Neuronal stem cell (in vitro differentiated cells): ENCODE measurements at regions not wholly inside any gene's neighbourhood (a gene's known extent, or its start where the extent isn't known, plus 50 kb on each side); places are given as distances from the start of the nearest gene placed in this dataset.

ENCODE experiments used
- DNase-seq: peaks from one replicate; pipeline ENCODE4 v3.0.0-alpha.2; 2013; ENCODE audit warnings: low spot score
- H2AFZ ChIP-seq: one replicate; pipeline ENCODE4 v1.6.1; 2013; ENCODE audit warnings: mild to moderate bottlenecking, low read length, inconsistent platforms
- H2AK5ac ChIP-seq: 2 replicates; pipeline ENCODE4 v1.6.1; 2013; ENCODE audit warnings: low read depth, mild to moderate bottlenecking, inconsistent platforms, low read length, moderate library complexity, mixed read lengths
- H2BK120ac ChIP-seq: 2 replicates; pipeline ENCODE4 v1.6.1; 2013; ENCODE audit warnings: low read depth, mild to moderate bottlenecking, inconsistent platforms, low read length, moderate library complexity, mixed read lengths
- H2BK12ac ChIP-seq: one replicate; pipeline ENCODE4 v1.6.1; 2013; ENCODE audit warnings: low read length, inconsistent platforms
- H2BK15ac ChIP-seq: 2 replicates; pipeline ENCODE4 v1.6.1; 2013; ENCODE audit warnings: mild to moderate bottlenecking, low read length, inconsistent platforms, mixed read lengths
- H2BK5ac ChIP-seq: one replicate; pipeline ENCODE4 v1.6.1; 2013; ENCODE audit warnings: inconsistent platforms, mild to moderate bottlenecking, low read length, moderate library complexity
- H3K14ac ChIP-seq: one replicate; pipeline ENCODE4 v1.6.1; 2013; ENCODE audit warnings: low read length, inconsistent platforms
- H3K18ac ChIP-seq: 2 replicates; pipeline ENCODE4 v1.6.1; 2013; ENCODE audit warnings: low read length, inconsistent platforms
- H3K23ac ChIP-seq: 2 replicates; pipeline ENCODE4 v1.6.1; 2013; ENCODE audit warnings: low read depth, mild to moderate bottlenecking, mixed read lengths, low read length, inconsistent platforms; ENCODE audit not compliant: poor library complexity
- H3K27ac ChIP-seq: replicated peaks from 3 replicates; pipeline ENCODE4 v1.5.1; 2013; ENCODE audit warnings: low read length, inconsistent platforms
- H3K27me3 ChIP-seq, 3 experiments: 2 replicates each; pipeline ENCODE4 v1.6.1; 2013; ENCODE audit warnings: low read length in 3 of 3, mild to moderate bottlenecking in 2 of 3, inconsistent platforms in 1 of 3, low read depth in 1 of 3, mixed read lengths in 1 of 3, moderate library complexity in 1 of 3; ENCODE audit not compliant: control insufficient read depth in 3 of 3, insufficient read depth in 3 of 3
- H3K36me3 ChIP-seq, 2 donors: replicated peaks in 1 of 2; 2 replicates each; pipeline ENCODE4 v1.6.1; 2013; ENCODE audit warnings: low read length in 2 of 2; ENCODE audit not compliant: control insufficient read depth in 2 of 2, insufficient read depth in 2 of 2
- H3K4ac ChIP-seq: 2 replicates; pipeline ENCODE4 v1.6.1; 2013; ENCODE audit warnings: inconsistent platforms, mild to moderate bottlenecking, low read length, moderate library complexity
- H3K4me1 ChIP-seq, 2 donors: 1 replicate in 1 of 2; 2 replicates in 1 of 2; pipeline ENCODE4 v1.6.1; 2013; ENCODE audit warnings: low read length in 2 of 2, low read depth in 1 of 2; ENCODE audit not compliant: control insufficient read depth in 2 of 2, insufficient read depth in 1 of 2
- H3K4me2 ChIP-seq: one replicate; pipeline ENCODE4 v1.6.1; 2013; ENCODE audit warnings: mild to moderate bottlenecking, low read length, inconsistent platforms; ENCODE audit not compliant: insufficient read depth, poor library complexity, severe bottlenecking
- H3K4me3 ChIP-seq, 2 donors: 2 replicates each; pipeline ENCODE4 v1.5.1; 2013; ENCODE audit warnings: low read length in 2 of 2, mild to moderate bottlenecking in 2 of 2, inconsistent platforms in 1 of 2, moderate library complexity in 1 of 2
- H3K79me1 ChIP-seq: one replicate; pipeline ENCODE4 v1.6.1; 2013; ENCODE audit warnings: low read depth, mild to moderate bottlenecking, inconsistent platforms, low read length, moderate library complexity
- H3K9ac ChIP-seq: one replicate; pipeline ENCODE4 v1.6.1; 2013; ENCODE audit warnings: mild to moderate bottlenecking, low read depth, low read length, inconsistent platforms; ENCODE audit not compliant: poor library complexity
- H3K9me3 ChIP-seq, 2 donors: replicated peaks in 1 of 2; 2 replicates each; pipeline versions ENCODE3 to v1.6.1; 2013; ENCODE audit warnings: low read length in 2 of 2, mild to moderate bottlenecking in 2 of 2, inconsistent platforms in 1 of 2, low read depth in 1 of 2, mixed read lengths in 1 of 2, moderate library complexity in 1 of 2; ENCODE audit not compliant: control insufficient read depth in 2 of 2, insufficient read depth in 1 of 2
- H4K8ac ChIP-seq: one replicate; pipeline ENCODE4 v1.6.1; 2013; ENCODE audit warnings: low read depth, mild to moderate bottlenecking, inconsistent platforms, low read length, moderate library complexity
- H4K91ac ChIP-seq: one replicate; pipeline ENCODE4 v1.6.1; 2013; ENCODE audit warnings: low read length, low read depth, mild to moderate bottlenecking, inconsistent platforms; ENCODE audit not compliant: poor library complexity
- WGBS, 2 donors: extraction: QIAGEN DNeasy Blood & Tissue Kit; methylation state at CpG; one replicate each; pipeline ENCODE4 v1.1.7; 2013; ENCODE audit warnings: missing lambda C conversion rate in 2 of 2, mixed read lengths in 1 of 2; ENCODE audit not compliant: insufficient read length in 2 of 2, insufficient replicate concordance in 1 of 2; ENCODE audit errors: extremely low coverage in 2 of 2; 5-methylcytosine and 5-hydroxymethylcytosine counted together

GRCh38 chr5:25881318-25882036 lies 1156.9 kb downstream of the CDH9 start:
- DNase-seq: no peak
- H3K18ac ChIP-seq: no peak overlapping the region
- no peak overlapping the region for H2BK5ac ChIP-seq
- no peak overlapping the region for H4K8ac ChIP-seq
- H2BK15ac ChIP-seq: no peak overlapping the region
- no peak overlapping the region for H2AFZ ChIP-seq
- H3K4me3 ChIP-seq: no peak overlapping the region
- H3K4me2 ChIP-seq: no peak overlapping the region
- no peak overlapping the region for H2AK5ac ChIP-seq
- no peaks in the 10 kb centered on the region for H3K9me3 ChIP-seq
- H3K27ac ChIP-seq: no peak overlapping the region
- no peak overlapping the region for H3K4ac ChIP-seq
- no peaks in the 10 kb centered on the region for H3K27me3 ChIP-seq
- H3K9ac ChIP-seq: no peak overlapping the region
- no peaks in the 10 kb centered on the region for H3K79me1 ChIP-seq
- H3K14ac ChIP-seq: no peak overlapping the region
- WGBS, 2 donors: 100% methylated on average over 1 of the region's 6 CpGs; no CpG with 5 or more reads in 1 of the 2 donors
- H2BK12ac ChIP-seq: no peak overlapping the region
- H3K4me1 ChIP-seq: no peaks in the 10 kb centered on the region
- no peaks in the 10 kb centered on the region for H3K36me3 ChIP-seq
- H2BK120ac ChIP-seq: no peak overlapping the region
- no peak overlapping the region for H3K23ac ChIP-seq
- no peak overlapping the region for H4K91ac ChIP-seq

GRCh38 chr5:25863811-25864210 lies 1174.6 kb downstream of the CDH9 start:
- H3K79me1 ChIP-seq: no peaks in the 10 kb centered on the region
- WGBS, 2 donors: no CpG with 5 or more reads among the region's 3 CpGs
- no peaks in the 10 kb centered on the region for H3K27me3 ChIP-seq
- no peaks in the 10 kb centered on the region for H3K36me3 ChIP-seq
- H2AK5ac ChIP-seq: no peak overlapping the region
- H3K27ac ChIP-seq: no peak overlapping the region
- no peak overlapping the region for H3K4me3 ChIP-seq
- no peak overlapping the region for H3K9ac ChIP-seq
- H3K18ac ChIP-seq: no peak overlapping the region
- H3K9me3 ChIP-seq: no peaks in the 10 kb centered on the region
- H3K14ac ChIP-seq: no peak overlapping the region
- no peak overlapping the region for H3K4me2 ChIP-seq
- no peak overlapping the region for H4K91ac ChIP-seq
- H2AFZ ChIP-seq: no peak overlapping the region
- H3K4me1 ChIP-seq: no peaks in the 10 kb centered on the region
- H3K23ac ChIP-seq: no peak overlapping the region
- H2BK5ac ChIP-seq: no peak overlapping the region
- DNase-seq: no peak
- no peak overlapping the region for H2BK120ac ChIP-seq
- H4K8ac ChIP-seq: no peak overlapping the region
- H2BK12ac ChIP-seq: no peak overlapping the region
- H2BK15ac ChIP-seq: no peak overlapping the region
- H3K4ac ChIP-seq: no peak overlapping the region

GRCh38 chr5:25862276-25862675 lies 1176.1 kb downstream of the CDH9 start:
- no peaks in the 10 kb centered on the region for H3K36me3 ChIP-seq
- H3K4me2 ChIP-seq: no peak overlapping the region
- H3K27me3 ChIP-seq: no peaks in the 10 kb centered on the region
- no peak overlapping the region for H3K18ac ChIP-seq
- H3K23ac ChIP-seq: no peak overlapping the region
- no peak overlapping the region for H2BK15ac ChIP-seq
- no peak overlapping the region for H4K8ac ChIP-seq
- H3K27ac ChIP-seq: no peak overlapping the region
- no peak overlapping the region for H3K14ac ChIP-seq
- no peak overlapping the region for H2BK120ac ChIP-seq
- H3K4me3 ChIP-seq: no peak overlapping the region
- H3K79me1 ChIP-seq: no peaks in the 10 kb centered on the region
- no CpG with 5 or more reads among the region's 2 CpGs for WGBS, 2 donors
- no peak overlapping the region for H3K4ac ChIP-seq
- H2AFZ ChIP-seq: no peak overlapping the region
- no peaks in the 10 kb centered on the region for H3K4me1 ChIP-seq
- no peak overlapping the region for H2AK5ac ChIP-seq
- DNase-seq: no peak
- H2BK12ac ChIP-seq: no peak overlapping the region
- H3K9ac ChIP-seq: no peak overlapping the region
- H3K9me3 ChIP-seq: no peaks in the 10 kb centered on the region
- H4K91ac ChIP-seq: no peak overlapping the region
- no peak overlapping the region for H2BK5ac ChIP-seq

DNA sequence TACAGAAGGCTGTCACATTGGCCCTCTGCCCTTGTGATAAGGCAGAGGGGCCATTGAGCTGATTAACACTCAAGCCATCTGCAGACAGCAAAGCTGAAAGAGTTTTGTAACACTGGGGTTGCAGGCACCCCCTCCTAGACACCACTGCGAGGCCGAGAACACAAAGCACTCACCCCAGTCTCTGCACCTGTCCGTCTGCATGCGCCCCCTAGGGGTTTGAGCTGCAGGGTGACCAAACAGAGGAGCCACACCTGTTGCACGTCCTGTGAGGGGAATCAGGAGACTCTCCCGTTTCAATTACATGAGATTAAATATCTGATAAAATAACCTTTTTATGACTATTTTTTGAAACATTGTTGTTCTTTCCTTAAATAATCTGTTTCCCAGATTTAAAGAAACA lies 1180.4 kb downstream of the CDH9 start:
- no peak overlapping the region for H3K4ac ChIP-seq
- no CpG with 5 or more reads among the region's 6 CpGs for WGBS, 2 donors

More for the DNA sequence above, 1180.4 kb downstream of the CDH9 start:
- Histone ChIP-seq H2AFZ (no peak overlapping the region), H4K91ac (no peak overlapping the region), H3K9ac (no peak overlapping the region), H3K4me2 (no peak overlapping the region), H3K14ac (no peak overlapping the region), H2BK5ac (no peak overlapping the region), H3K79me1 (no peaks in the 10 kb centered on the region), H2BK15ac (no peak overlapping the region), H3K4me3 (no peak overlapping the region), H2BK120ac (no peak overlapping the region), H3K4me1 (no peaks in the 10 kb centered on the region), H3K18ac (no peak overlapping the region), H3K23ac (no peak overlapping the region), H4K8ac (no peak overlapping the region), H3K36me3 (no peaks in the 10 kb centered on the region), H2AK5ac (no peak overlapping the region), H3K27me3 (no peaks in the 10 kb centered on the region), H3K9me3 (no peaks in the 10 kb centered on the region), H3K27ac (no peak overlapping the region), H2BK12ac (no peak overlapping the region)
- DNase-seq: no peak
